ENCODE measurements at regions not wholly inside any gene's neighbourhood (a gene's known extent, or its start where the extent isn't known, plus 50 kb on each side); places are given as distances from the start of the nearest gene placed in this dataset.

DNA sequence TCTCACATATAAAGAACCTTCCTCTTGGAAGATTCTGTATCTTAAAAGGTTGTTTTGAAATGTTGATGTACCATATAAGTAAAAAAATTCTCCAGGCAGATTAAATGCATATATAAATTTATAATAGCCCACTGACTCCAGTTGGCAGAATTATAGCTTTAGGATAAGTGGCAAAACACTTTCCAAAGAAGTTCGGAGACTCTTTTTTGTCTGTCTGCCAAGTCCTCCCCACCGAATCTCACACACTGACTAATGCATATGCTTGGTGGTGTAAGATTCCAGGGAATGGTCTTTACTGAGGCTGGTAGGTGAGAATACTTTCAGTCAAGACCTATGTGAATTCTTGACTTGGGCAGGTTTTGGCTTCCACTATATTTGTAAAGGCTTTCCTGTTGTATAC, 724.3 kb upstream of the CXADR start:
- POLR2A ChIA-PET, result no interaction called here
- no peaks in the 10 kb centered on the region for H3K9me3 ChIP-seq (ENCODE audit: control extremely low read depth in 1 of 5, control insufficient read depth in 4 of 5, insufficient read depth in 2 of 5, low read depth in 1 of 5, low read length in 4 of 5)
- no peaks in the 10 kb centered on the region for H3K4me1 ChIP-seq (ENCODE audit: control extremely low read depth in 1 of 4, control insufficient read depth in 4 of 4, insufficient read depth in 4 of 4, low read length in 3 of 4)
- H3K36me3 ChIP-seq (ENCODE audit: control insufficient read depth in 4 of 4, insufficient read depth in 4 of 4, low read length in 3 of 4), result no peaks in the 10 kb centered on the region
- no CpG with 5 or more reads among the region's 2 CpGs for WGBS (ENCODE audit: insufficient coverage)
- H3K27ac ChIP-seq (ENCODE audit: insufficient read depth in 1 of 2, low read depth in 1 of 2, low read length in 2 of 2, poor library complexity in 1 of 2, severe bottlenecking in 2 of 2), result no peak overlapping the region
- CTCF ChIA-PET, result no interaction called here
- H3K4me3 ChIP-seq (ENCODE audit: control insufficient read depth in 1 of 7, extremely low read depth in 1 of 7, insufficient read depth in 4 of 7, low read depth in 2 of 7, low read length in 6 of 7), result no peak overlapping the region
- no peaks in the 10 kb centered on the region for H3K27me3 ChIP-seq (replicated peaks in 2 of 5; ENCODE audit: control insufficient read depth in 4 of 5, insufficient read depth in 5 of 5, low read length in 4 of 5)
- no peak for DNase-seq

GRCh38 chr21:16789636-16790035, 723.2 kb upstream of the CXADR start:
- H3K4me1 ChIP-seq (ENCODE audit: control extremely low read depth in 1 of 4, control insufficient read depth in 4 of 4, insufficient read depth in 4 of 4, low read length in 3 of 4), result no peaks in the 10 kb centered on the region
- WGBS (ENCODE audit: insufficient coverage), result no CpG with 5 or more reads among the region's 3 CpGs
- H3K27ac ChIP-seq (ENCODE audit: insufficient read depth in 1 of 2, low read depth in 1 of 2, low read length in 2 of 2, poor library complexity in 1 of 2, severe bottlenecking in 2 of 2), result no peak overlapping the region
- no peak overlapping the region for H3K4me3 ChIP-seq (ENCODE audit: control insufficient read depth in 1 of 7, extremely low read depth in 1 of 7, insufficient read depth in 4 of 7, low read depth in 2 of 7, low read length in 6 of 7)
- no peaks in the 10 kb centered on the region for H3K36me3 ChIP-seq (ENCODE audit: control insufficient read depth in 4 of 4, insufficient read depth in 4 of 4, low read length in 3 of 4)
- no peaks in the 10 kb centered on the region for H3K27me3 ChIP-seq (replicated peaks in 2 of 5; ENCODE audit: control insufficient read depth in 4 of 5, insufficient read depth in 5 of 5, low read length in 4 of 5)
- H3K9me3 ChIP-seq (ENCODE audit: control extremely low read depth in 1 of 5, control insufficient read depth in 4 of 5, insufficient read depth in 2 of 5, low read depth in 1 of 5, low read length in 4 of 5), result no peaks in the 10 kb centered on the region
- CTCF ChIA-PET, result no interaction called here
- POLR2A ChIA-PET, result no interaction called here
- DNase-seq, result no peak

- Histone ChIP-seq H3K4me3 (ENCODE audit: control insufficient read depth in 1 of 7, extremely low read depth in 1 of 7, insufficient read depth in 4 of 7, low read depth in 2 of 7, low read length in 6 of 7) (no peak overlapping the region), H3K36me3 (ENCODE audit: control insufficient read depth in 4 of 4, insufficient read depth in 4 of 4, low read length in 3 of 4) (no peaks in the 10 kb centered on the region), H3K4me1 (ENCODE audit: control extremely low read depth in 1 of 4, control insufficient read depth in 4 of 4, insufficient read depth in 4 of 4, low read length in 3 of 4) (no peaks in the 10 kb centered on the region), H3K27ac (ENCODE audit: insufficient read depth in 1 of 2, low read depth in 1 of 2, low read length in 2 of 2, poor library complexity in 1 of 2, severe bottlenecking in 2 of 2) (no peak overlapping the region), H3K9me3 (ENCODE audit: control extremely low read depth in 1 of 5, control insufficient read depth in 4 of 5, insufficient read depth in 2 of 5, low read depth in 1 of 5, low read length in 4 of 5) (no peaks in the 10 kb centered on the region), H3K27me3 (replicated peaks in 2 of 5; ENCODE audit: control insufficient read depth in 4 of 5, insufficient read depth in 5 of 5, low read length in 4 of 5) (no peaks in the 10 kb centered on the region)
- WGBS (ENCODE audit: insufficient coverage), result 100% methylated on average over 3 of the region's 5 CpGs
- POLR2A ChIA-PET, result no interaction called here
- CTCF ChIA-PET, result no interaction called here
- DNase-seq, result no peak
These were observed 720.7 kb upstream of the CXADR start for GRCh38 chr21:16792101-16792500.

DNA sequence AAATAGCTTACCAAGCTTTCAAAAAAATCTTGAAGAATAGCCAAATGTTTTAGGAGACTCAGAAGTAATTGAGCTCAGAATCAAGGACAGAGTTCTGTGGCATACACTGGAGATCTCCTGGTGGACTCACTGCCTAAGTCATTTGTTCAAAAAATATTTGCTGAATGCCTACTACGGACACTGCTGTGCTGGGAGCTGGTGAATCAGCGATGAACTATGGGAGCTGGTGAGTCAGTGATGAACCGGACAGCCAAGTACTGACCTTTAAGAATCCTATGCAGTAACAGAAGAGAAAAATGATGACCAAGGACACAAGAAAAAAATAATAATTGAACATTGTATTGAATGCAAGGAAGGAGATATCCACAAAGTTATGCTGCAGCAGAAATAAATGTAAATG, 717.9 kb upstream of the CXADR start:
- ChIA-PET CTCF (no interaction called here), POLR2A (interaction anchor here (0.6 kb wide), 1 partner anchor 9 kb away, joined by 3 read pairs; no protein-coding TSS in a partner anchor)
- Histone ChIP-seq H3K36me3 (ENCODE audit: control insufficient read depth in 4 of 4, insufficient read depth in 4 of 4, low read length in 3 of 4) (no peaks in the 10 kb centered on the region), H3K4me3 (ENCODE audit: control insufficient read depth in 1 of 7, extremely low read depth in 1 of 7, insufficient read depth in 4 of 7, low read depth in 2 of 7, low read length in 6 of 7) (no peak overlapping the region), H3K27me3 (replicated peaks in 2 of 5; ENCODE audit: control insufficient read depth in 4 of 5, insufficient read depth in 5 of 5, low read length in 4 of 5) (no peaks in the 10 kb centered on the region), H3K9me3 (ENCODE audit: control extremely low read depth in 1 of 5, control insufficient read depth in 4 of 5, insufficient read depth in 2 of 5, low read depth in 1 of 5, low read length in 4 of 5) (no peaks in the 10 kb centered on the region), H3K4me1 (ENCODE audit: control extremely low read depth in 1 of 4, control insufficient read depth in 4 of 4, insufficient read depth in 4 of 4, low read length in 3 of 4) (no peaks in the 10 kb centered on the region), H3K27ac (ENCODE audit: insufficient read depth in 1 of 2, low read depth in 1 of 2, low read length in 2 of 2, poor library complexity in 1 of 2, severe bottlenecking in 2 of 2) (no peak overlapping the region)
- 100% methylated on average over 2 of the region's 3 CpGs for WGBS (ENCODE audit: insufficient coverage)
- no peak for DNase-seq

DNA sequence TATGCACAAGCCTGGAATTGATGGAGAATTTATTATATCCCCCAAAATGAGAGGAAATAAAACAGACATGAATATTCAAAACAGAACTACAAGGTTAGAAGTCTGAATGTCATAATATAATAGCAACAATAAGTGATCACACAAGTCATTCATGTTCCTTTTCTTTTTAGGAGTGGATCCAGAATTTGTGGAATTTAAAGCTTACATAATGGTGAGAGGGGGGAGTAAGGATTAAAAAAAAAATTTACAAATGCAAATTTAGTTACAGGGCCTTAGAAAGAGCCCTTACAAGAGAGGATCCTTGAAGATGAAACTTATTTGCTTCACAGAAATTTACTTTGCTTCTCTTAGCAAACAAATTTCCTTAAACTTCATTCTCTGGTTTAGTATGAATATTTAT, 716.1 kb upstream of the CXADR start:
- ChIA-PET POLR2A (no interaction called here), CTCF (no interaction called here)
- no peaks in the 10 kb centered on the region for H3K27me3 ChIP-seq (replicated peaks in 2 of 5; ENCODE audit: control insufficient read depth in 4 of 5, insufficient read depth in 5 of 5, low read length in 4 of 5)
- H3K9me3 ChIP-seq (ENCODE audit: control extremely low read depth in 1 of 5, control insufficient read depth in 4 of 5, insufficient read depth in 2 of 5, low read depth in 1 of 5, low read length in 4 of 5), result no peaks in the 10 kb centered on the region
- no peaks in the 10 kb centered on the region for H3K36me3 ChIP-seq (ENCODE audit: control insufficient read depth in 4 of 4, insufficient read depth in 4 of 4, low read length in 3 of 4)
- no peak overlapping the region for H3K4me3 ChIP-seq (ENCODE audit: control insufficient read depth in 1 of 7, extremely low read depth in 1 of 7, insufficient read depth in 4 of 7, low read depth in 2 of 7, low read length in 6 of 7)
- no peak for DNase-seq
- H3K4me1 ChIP-seq (ENCODE audit: control extremely low read depth in 1 of 4, control insufficient read depth in 4 of 4, insufficient read depth in 4 of 4, low read length in 3 of 4), result no peaks in the 10 kb centered on the region
- no peak overlapping the region for H3K27ac ChIP-seq (ENCODE audit: insufficient read depth in 1 of 2, low read depth in 1 of 2, low read length in 2 of 2, poor library complexity in 1 of 2, severe bottlenecking in 2 of 2)

- DNase-seq, result no peak
- Histone ChIP-seq H3K36me3 (ENCODE audit: control insufficient read depth in 4 of 4, insufficient read depth in 4 of 4, low read length in 3 of 4) (no peaks in the 10 kb centered on the region), H3K4me3 (ENCODE audit: control insufficient read depth in 1 of 7, extremely low read depth in 1 of 7, insufficient read depth in 4 of 7, low read depth in 2 of 7, low read length in 6 of 7) (no peak overlapping the region), H3K27me3 (replicated peaks in 2 of 5; ENCODE audit: control insufficient read depth in 4 of 5, insufficient read depth in 5 of 5, low read length in 4 of 5) (no peaks in the 10 kb centered on the region), H3K4me1 (ENCODE audit: control extremely low read depth in 1 of 4, control insufficient read depth in 4 of 4, insufficient read depth in 4 of 4, low read length in 3 of 4) (no peaks in the 10 kb centered on the region), H3K9me3 (ENCODE audit: control extremely low read depth in 1 of 5, control insufficient read depth in 4 of 5, insufficient read depth in 2 of 5, low read depth in 1 of 5, low read length in 4 of 5) (no peaks in the 10 kb centered on the region), H3K27ac (ENCODE audit: insufficient read depth in 1 of 2, low read depth in 1 of 2, low read length in 2 of 2, poor library complexity in 1 of 2, severe bottlenecking in 2 of 2) (no peak overlapping the region)
- ChIA-PET POLR2A (no interaction called here), CTCF (no interaction called here)
- WGBS (ENCODE audit: insufficient coverage), result 80% methylated on average over 2 of the region's 2 CpGs
These were observed 715.3 kb upstream of the CXADR start for GRCh38 chr21:16797540-16797939.

DNA sequence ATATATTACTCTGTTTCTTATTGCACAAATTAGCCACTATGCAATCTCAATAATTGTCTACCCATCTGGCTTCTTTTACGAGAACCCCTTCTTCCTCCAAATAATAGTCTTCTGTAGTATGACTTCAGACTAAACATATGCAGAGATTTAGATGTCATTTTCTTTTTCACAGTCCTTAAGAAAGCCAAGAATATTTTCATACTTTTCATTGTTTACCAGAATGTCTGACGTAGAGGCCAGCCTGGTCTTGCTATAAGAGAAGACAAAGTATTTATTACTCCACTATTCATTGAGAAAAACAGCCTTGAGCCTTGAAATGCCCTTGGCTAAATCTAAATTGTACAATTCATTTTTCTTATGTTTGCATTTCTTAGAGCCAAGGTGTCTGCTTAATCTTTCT, 714.9 kb upstream of the CXADR start:
- no peaks in the 10 kb centered on the region for H3K9me3 ChIP-seq (ENCODE audit: control extremely low read depth in 1 of 5, control insufficient read depth in 4 of 5, insufficient read depth in 2 of 5, low read depth in 1 of 5, low read length in 4 of 5)
- no peaks in the 10 kb centered on the region for H3K36me3 ChIP-seq (ENCODE audit: control insufficient read depth in 4 of 4, insufficient read depth in 4 of 4, low read length in 3 of 4)
- H3K27ac ChIP-seq (ENCODE audit: insufficient read depth in 1 of 2, low read depth in 1 of 2, low read length in 2 of 2, poor library complexity in 1 of 2, severe bottlenecking in 2 of 2), result no peak overlapping the region
- H3K4me3 ChIP-seq (ENCODE audit: control insufficient read depth in 1 of 7, extremely low read depth in 1 of 7, insufficient read depth in 4 of 7, low read depth in 2 of 7, low read length in 6 of 7), result no peak overlapping the region
- ChIA-PET POLR2A (no interaction called here), CTCF (no interaction called here)
- no peaks in the 10 kb centered on the region for H3K4me1 ChIP-seq (ENCODE audit: control extremely low read depth in 1 of 4, control insufficient read depth in 4 of 4, insufficient read depth in 4 of 4, low read length in 3 of 4)
- 100% methylated on average over 2 of the region's 2 CpGs for WGBS (ENCODE audit: insufficient coverage)
- no peaks in the 10 kb centered on the region for H3K27me3 ChIP-seq (replicated peaks in 2 of 5; ENCODE audit: control insufficient read depth in 4 of 5, insufficient read depth in 5 of 5, low read length in 4 of 5)
- no peak for DNase-seq
